Esophagus muscularis mucosa (tissue), 4 donors: ENCODE measurements at regions not wholly inside any gene's neighbourhood (a gene's known extent, or its start where the extent isn't known, plus 50 kb on each side); places are given as distances from the start of the nearest gene placed in this dataset.
A peak's percentile ranks its signal among the peaks of the same experiment; 100 is the strongest.

Experiments used
- DNase-seq: peaks from one replicate; pipeline ENCODE4 v3.0.0-alpha.2; 2017; ENCODE audit errors: extremely low spot score
- H3K27ac ChIP-seq, 4 donors: fragments of 200-600 bp; sonication (generic); replicated peaks in 1 of 4; 1 replicate in 3 of 4; 2 replicates in 1 of 4; pipeline ENCODE4 v1.5.1; 2016 to 2019; ENCODE audit warnings: mild to moderate bottlenecking in 1 of 4
- H3K27me3 ChIP-seq, 4 donors: fragments of 200-600 bp; sonication (generic); one replicate each; pipeline versions ENCODE4 v1.5.1 to v1.6.0; 2016 to 2019
- H3K36me3 ChIP-seq, 4 donors: fragments of 200-600 bp; sonication (generic); one replicate each; pipeline ENCODE4 v1.5.1; 2016 to 2019
- H3K4me1 ChIP-seq, 4 donors: fragments of 200-600 bp; sonication (generic); one replicate each; pipeline ENCODE4 v1.5.1; 2016 to 2019
- H3K4me3 ChIP-seq, 4 donors: fragments of 200-600 bp; sonication (generic); 1 replicate in 2 of 4; 2 replicates in 2 of 4; pipeline ENCODE4 v1.5.1; 2016 to 2019; ENCODE audit warnings: mild to moderate bottlenecking in 4 of 4, moderate library complexity in 1 of 4
- H3K9me3 ChIP-seq, 4 donors: fragments of 200-600 bp; sonication (generic); 1 replicate in 3 of 4; 2 replicates in 1 of 4; pipeline ENCODE4 v1.5.1; 2016 to 2019
- CTCF ChIP-seq, 3 experiments: fragments of 200-600 bp in 2 of 3; fragments of 450-650 bp in 1 of 3; sonication (generic) in 2 of 3; IDR thresholded peaks; one replicate each; pipeline ENCODE4 v1.5.1; 2017 to 2019; ENCODE audit warnings: antibody characterized with exemption in 3 of 3, mild to moderate bottlenecking in 2 of 3, moderate library complexity in 1 of 3
- EP300 ChIP-seq: sonication (generic); formaldehyde crosslinking; IDR thresholded peaks from one replicate; pipeline ENCODE4 v1.6.1; 2017; ENCODE audit warnings: antibody characterized with exemption
- POLR2A ChIP-seq: fragments of 450-650 bp; IDR thresholded peaks from one replicate; pipeline ENCODE4 v1.6.1; 2017; ENCODE audit warnings: antibody characterized with exemption, moderate library complexity, mild to moderate bottlenecking, low read depth
- POLR2AphosphoS5 ChIP-seq, 2 donors: sonication (generic); formaldehyde crosslinking; IDR thresholded peaks; one replicate each; pipeline ENCODE4 v1.6.1; 2017; ENCODE audit warnings: antibody characterized with exemption in 2 of 2
- WGBS: methylation state at CpG from one replicate; pipeline ENCODE4 v1.1.5; 2018; 5-methylcytosine and 5-hydroxymethylcytosine counted together
- intact Hi-C: fragments of 100-400 bp; cut with DNase I; formaldehyde crosslinking; loops from one replicate; pipeline ENCODE4 v1.15.1; 2023

GRCh38 chr18:46412916-46413315, 244.1 kb downstream of the LOXHD1 start:
- Histone ChIP-seq H3K36me3 (no peaks in the 10 kb centered on the region), H3K4me3 (peak overlapping the region in 2 of 4 donors; percentile 20 to 29), H3K27me3 (no peaks in the 10 kb centered on the region), H3K9me3 (no peaks in the 10 kb centered on the region), H3K27ac (peak overlapping the region; percentile 81 to 87 (median 84)), H3K4me1 (peaks cover 43 to 78% (median 62%) of the 10 kb centered on the region in 4 donors)
- intact Hi-C loops: no loop called here
- no peak for DNase-seq
- no peak for TF ChIP-seq EP300
- no peak for TF ChIP-seq CTCF (IDR thresholded peaks at IDR 0.05)
- no peak for TF ChIP-seq POLR2AphosphoS5 (IDR thresholded peaks at IDR 0.05)
- TF ChIP-seq POLR2A: no peak
- 31% methylated on average over 11 of the region's 11 CpGs for WGBS

GRCh38 chr18:46413684-46414083, 243.3 kb downstream of the LOXHD1 start:
- intact Hi-C loops: no loop called here
- Histone ChIP-seq H3K4me3 (no peak overlapping the region), H3K9me3 (no peaks in the 10 kb centered on the region), H3K36me3 (no peaks in the 10 kb centered on the region), H3K4me1 (peaks cover 48 to 80% (median 64%) of the 10 kb centered on the region in 4 donors), H3K27me3 (no peaks in the 10 kb centered on the region), H3K27ac (peak overlapping the region; percentile 81 to 87 (median 84))
- no peak for TF ChIP-seq POLR2A
- DNase-seq: no peak
- WGBS: 70% methylated on average over 3 of the region's 3 CpGs

- H3K27ac ChIP-seq: no peak overlapping the region
- no peak for DNase-seq
- H3K4me3 ChIP-seq: no peak overlapping the region
- TF ChIP-seq EP300: no peak
- TF ChIP-seq POLR2A: no peak
- TF ChIP-seq CTCF (IDR thresholded peaks at IDR 0.05): no peak
- TF ChIP-seq POLR2AphosphoS5 (IDR thresholded peaks at IDR 0.05): no peak
- intact Hi-C loops: no loop called here
- H3K4me1 ChIP-seq: peaks cover 54 to 86% (median 70%) of the 10 kb centered on the region in 4 donors
- no peaks in the 10 kb centered on the region for H3K27me3 ChIP-seq
- 90% methylated on average over 6 of the region's 7 CpGs for WGBS
- no peaks in the 10 kb centered on the region for H3K9me3 ChIP-seq
- H3K36me3 ChIP-seq: no peaks in the 10 kb centered on the region
Measured at GRCh38 chr18:46414863-46415262, 242.2 kb downstream of the LOXHD1 start.

GRCh38 chr18:46415532-46416252, 241.3 kb downstream of the LOXHD1 start:
- Histone ChIP-seq H3K4me1 (peaks cover 48 to 78% (median 62%) of the 10 kb centered on the region in 4 donors), H3K4me3 (no peak overlapping the region), H3K9me3 (no peaks in the 10 kb centered on the region), H3K27ac (peak overlapping the region in 1 of 4 donors; percentile 78), H3K36me3 (no peaks in the 10 kb centered on the region), H3K27me3 (no peaks in the 10 kb centered on the region)
- 80% methylated on average over 4 of the region's 4 CpGs for WGBS
- intact Hi-C loops: no loop called here
- DNase-seq: no peak
- TF ChIP-seq EP300: no peak

GRCh38 chr18:46416706-46417638, 240.0 kb downstream of the LOXHD1 start:
- WGBS: 92% methylated on average over 4 of the region's 4 CpGs
- no peak for TF ChIP-seq CTCF (IDR thresholded peaks at IDR 0.05)
- no peak for TF ChIP-seq EP300
- TF ChIP-seq POLR2AphosphoS5 (IDR thresholded peaks at IDR 0.05): no peak
- no peak for TF ChIP-seq POLR2A

More at GRCh38 chr18:46416706-46417638, 240.0 kb downstream of the LOXHD1 start:
- Histone ChIP-seq H3K27me3 (no peaks in the 10 kb centered on the region), H3K36me3 (no peaks in the 10 kb centered on the region), H3K27ac (peak overlapping the region in 3 of 4 donors; percentile 70 to 78 (median 71)), H3K4me3 (no peak overlapping the region), H3K9me3 (no peaks in the 10 kb centered on the region), H3K4me1 (peaks cover 36 to 66% (median 49%) of the 10 kb centered on the region in 4 donors)
- intact Hi-C loops: no loop called here
- DNase-seq: no peak
